SU-DHL-6 (cell line): ENCODE measurements at regions not wholly inside any gene's neighbourhood (a gene's known extent, or its start where the extent isn't known, plus 50 kb on each side); places are given as distances from the start of the nearest gene placed in this dataset.

Experiments
- CTCF ChIP-seq: fragments of 200-600 bp; sonication (generic); IDR thresholded peaks from one replicate; pipeline ENCODE4 v1.5.1; 2017; ENCODE audit warnings: antibody characterized with exemption, mild to moderate bottlenecking, low read length, moderate library complexity; ENCODE audit not compliant: insufficient read depth, poor library complexity, severe bottlenecking
- EZH2phosphoT487 ChIP-seq: fragments of 200-600 bp; sonication (generic), shearing (Covaris generic); conservative IDR thresholded peaks from 2 replicates; pipeline ENCODE4 v1.6.1; 2018; ENCODE audit warnings: mild to moderate bottlenecking, antibody characterized with exemption, low read length, moderate library complexity, mixed read lengths

GRCh38 chr14:30287579-30288445 is 271.1 kb upstream of the G2E3 start:
- TF ChIP-seq CTCF (no peak), EZH2phosphoT487 (no peak)
